ENCODE measurements at regions not wholly inside any gene's neighbourhood (a gene's known extent, or its start where the extent isn't known, plus 50 kb on each side); places are given as distances from the start of the nearest gene placed in this dataset.

DNA sequence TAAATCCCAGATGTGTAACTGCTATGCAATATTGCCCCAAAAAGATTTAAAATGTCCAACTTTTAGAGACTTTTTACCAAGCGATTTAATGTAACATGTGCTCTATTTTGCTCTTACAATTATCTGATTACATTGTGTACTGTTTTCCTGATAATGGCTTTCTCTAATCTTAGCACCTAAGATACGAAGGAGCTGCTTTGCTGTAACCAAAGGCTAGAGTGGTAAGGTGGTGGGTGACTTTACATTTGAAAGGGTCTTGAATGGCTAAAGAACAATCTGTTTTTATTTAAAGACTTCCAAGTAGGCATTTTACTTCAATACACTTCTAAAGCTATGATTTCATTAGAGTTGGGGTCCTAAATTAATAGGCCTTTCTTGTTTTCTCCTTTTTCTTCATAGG is 1201.6 kb upstream of the MAP3K7 start:
- DNase-seq (no peak), ATAC-seq (no peak)

GRCh38 chr6:91786474-91787184 is 1199.8 kb upstream of the MAP3K7 start:
- no peak for DNase-seq
- no peak for ATAC-seq

DNA sequence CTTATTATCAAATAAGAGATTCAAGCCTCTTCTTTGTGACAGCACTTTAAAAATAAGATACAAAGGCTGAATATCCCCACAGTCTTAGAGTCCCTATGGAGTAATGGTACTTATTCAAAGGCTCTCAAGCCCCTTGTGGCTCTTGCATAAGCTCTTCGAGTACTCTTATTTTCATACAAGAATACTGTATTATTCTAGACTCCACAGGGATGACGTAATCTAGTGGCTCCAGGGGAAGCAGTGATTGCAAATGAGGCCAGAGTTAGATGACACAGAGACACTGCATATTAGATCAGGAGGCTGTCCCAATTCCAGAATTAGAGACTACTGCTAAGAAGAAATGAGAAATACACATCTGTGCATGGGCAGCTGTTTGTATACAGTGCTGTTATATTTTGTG is 1195.9 kb upstream of the MAP3K7 start:
- no peak for DNase-seq

GRCh38 chr6:91781946-91782345 is 1195.1 kb upstream of the MAP3K7 start:
- no peak for ATAC-seq
- DNase-seq = no peak

More for the DNA sequence above, 1195.9 kb upstream of the MAP3K7 start:
- no peak for ATAC-seq

- ATAC-seq (no peak), DNase-seq (no peak)
Observed at GRCh38 chr6:91780270-91780669, 1193.4 kb upstream of the MAP3K7 start.

- ATAC-seq (no peak), DNase-seq (no peak)
Observed at GRCh38 chr6:91761621-91762020, 1174.7 kb upstream of the MAP3K7 start.

DNA sequence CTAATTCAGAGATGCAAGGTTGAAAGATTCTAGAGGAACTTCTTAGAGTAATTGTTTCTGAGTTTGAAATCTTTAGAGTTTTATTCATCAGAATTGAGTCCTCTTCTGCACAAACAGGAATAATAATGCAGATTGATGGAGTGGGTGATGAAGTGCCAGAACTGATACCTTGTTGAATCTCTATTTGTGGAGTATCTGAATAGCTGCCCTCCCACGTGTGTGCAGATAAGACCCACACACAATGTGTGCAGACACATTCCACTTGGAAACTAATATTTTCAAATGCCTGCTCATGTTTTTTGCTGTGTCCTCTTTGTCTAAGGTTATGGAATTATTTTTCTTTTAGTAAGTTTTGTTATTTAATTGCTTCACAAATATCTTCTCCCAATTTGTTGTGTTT is 1167.8 kb upstream of the MAP3K7 start:
- no peak for DNase-seq
- ATAC-seq = no peak

DNA sequence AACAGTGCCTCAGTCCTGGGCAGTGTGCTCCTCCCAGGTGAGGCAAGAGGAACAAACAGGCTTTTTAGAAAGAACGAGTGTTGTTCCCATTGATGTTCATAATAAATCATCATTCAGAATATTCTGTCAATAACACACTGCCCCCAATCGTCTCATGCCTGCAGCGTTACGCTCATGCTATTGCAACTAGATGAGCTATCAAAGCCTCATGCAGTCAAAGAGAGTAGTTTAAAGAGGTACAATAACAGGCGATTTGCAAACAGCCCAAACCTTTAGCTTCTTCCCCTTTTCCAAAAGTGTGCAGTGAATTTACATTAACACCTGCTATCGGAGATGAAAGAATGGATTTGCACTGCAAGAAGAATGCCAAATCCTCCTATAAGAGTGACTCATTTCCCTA is 1164.7 kb upstream of the MAP3K7 start:
- no peak for DNase-seq

GRCh38 chr6:91744566-91744965 is 1157.7 kb upstream of the MAP3K7 start:
- DNase-seq (no peak), ATAC-seq (no peak)

More for the DNA sequence above, 1164.7 kb upstream of the MAP3K7 start:
- ATAC-seq = no peak

DNA sequence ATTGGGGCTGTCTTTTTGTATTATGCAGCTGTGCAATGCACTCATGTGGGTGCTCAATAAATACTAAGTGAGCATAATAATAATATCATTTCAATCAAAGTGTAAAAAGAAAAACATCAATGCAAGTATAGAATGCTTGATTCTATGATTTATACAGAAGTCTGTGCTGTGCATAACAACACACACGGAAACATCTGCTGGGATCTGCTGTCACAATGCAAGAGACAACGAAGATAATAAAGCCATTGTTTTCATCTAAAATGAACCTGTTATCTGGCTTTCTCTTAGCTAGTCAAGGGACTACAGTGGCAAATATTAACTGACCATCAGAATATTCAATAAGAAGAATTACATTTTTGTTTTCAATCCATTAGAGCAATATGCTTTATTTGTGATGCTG is 1156.9 kb upstream of the MAP3K7 start:
- no peak for ATAC-seq
- no peak for DNase-seq

DNA sequence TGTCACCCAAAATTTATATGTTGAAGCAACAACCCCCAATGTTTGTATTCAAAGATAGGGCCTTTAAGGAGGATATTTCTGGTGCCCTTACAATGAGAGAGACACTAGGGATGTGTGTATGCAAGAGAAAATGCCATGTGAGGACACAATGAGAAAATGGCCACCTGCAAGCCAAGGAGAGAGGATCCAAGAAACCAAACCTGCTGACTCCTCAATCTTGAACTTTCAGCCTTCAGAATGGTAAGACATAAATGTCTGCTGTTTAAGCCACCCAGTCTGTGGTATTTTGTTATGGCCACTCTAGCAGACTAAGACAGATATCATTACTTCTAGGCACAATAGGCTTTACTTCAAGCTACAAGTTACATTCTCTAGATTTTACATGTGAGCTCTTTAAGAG is 1145.1 kb upstream of the MAP3K7 start:
- ATAC-seq = no peak

GRCh38 chr6:91730710-91731109 is 1143.8 kb upstream of the MAP3K7 start:
- DNase-seq = no peak
- ATAC-seq = no peak

More for the DNA sequence above, 1145.1 kb upstream of the MAP3K7 start:
- no peak for DNase-seq

DNA sequence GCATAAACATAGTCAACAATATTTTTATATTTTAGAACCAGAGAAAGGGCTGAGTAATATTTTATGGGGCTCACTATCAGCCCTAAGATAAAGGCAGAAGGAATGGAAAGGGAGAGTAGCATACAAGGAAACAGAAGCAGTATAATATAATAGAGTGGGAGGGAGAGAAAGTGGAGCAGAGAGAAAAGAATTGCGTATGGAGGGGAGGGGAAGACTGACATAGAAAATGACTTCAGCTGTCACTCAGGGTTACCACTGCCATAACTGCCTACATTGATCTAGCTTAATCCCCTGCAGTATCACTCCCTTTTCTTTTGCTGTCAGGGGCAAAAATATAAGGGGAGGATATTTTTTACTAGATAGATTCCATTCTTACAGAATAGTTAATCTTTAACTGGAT is 1133.5 kb upstream of the MAP3K7 start:
- ATAC-seq = no peak
- no peak for DNase-seq

GRCh38 chr6:91719414-91719813 is 1132.5 kb upstream of the MAP3K7 start:
- DNase-seq (no peak), ATAC-seq (no peak)

DNA sequence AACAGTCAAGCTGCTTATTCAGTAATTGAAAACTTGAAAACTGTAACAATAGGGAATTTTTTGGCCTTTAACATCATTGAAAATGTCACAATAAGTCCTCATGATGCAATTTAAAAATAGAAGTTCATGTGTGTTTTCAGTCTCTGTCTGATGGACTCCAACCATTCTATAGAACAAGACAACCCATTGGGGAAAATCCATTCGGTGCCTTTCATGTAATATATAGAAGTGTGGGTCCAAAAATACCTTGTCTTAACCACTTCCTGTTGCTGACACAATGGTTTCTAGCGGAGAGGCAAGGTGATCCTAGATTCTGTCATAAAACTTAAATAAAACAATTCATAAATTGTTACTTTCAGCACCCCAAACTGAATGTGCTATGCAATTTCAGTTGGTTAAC is 1131.3 kb upstream of the MAP3K7 start:
- no peak for ATAC-seq
- DNase-seq = no peak

- ATAC-seq (no peak), DNase-seq (no peak)
Observed at GRCh38 chr6:91717094-91717493, 1130.2 kb upstream of the MAP3K7 start.

- no peak for ATAC-seq
Observed at GRCh38 chr6:91716361-91716760, 1129.5 kb upstream of the MAP3K7 start.

DNA sequence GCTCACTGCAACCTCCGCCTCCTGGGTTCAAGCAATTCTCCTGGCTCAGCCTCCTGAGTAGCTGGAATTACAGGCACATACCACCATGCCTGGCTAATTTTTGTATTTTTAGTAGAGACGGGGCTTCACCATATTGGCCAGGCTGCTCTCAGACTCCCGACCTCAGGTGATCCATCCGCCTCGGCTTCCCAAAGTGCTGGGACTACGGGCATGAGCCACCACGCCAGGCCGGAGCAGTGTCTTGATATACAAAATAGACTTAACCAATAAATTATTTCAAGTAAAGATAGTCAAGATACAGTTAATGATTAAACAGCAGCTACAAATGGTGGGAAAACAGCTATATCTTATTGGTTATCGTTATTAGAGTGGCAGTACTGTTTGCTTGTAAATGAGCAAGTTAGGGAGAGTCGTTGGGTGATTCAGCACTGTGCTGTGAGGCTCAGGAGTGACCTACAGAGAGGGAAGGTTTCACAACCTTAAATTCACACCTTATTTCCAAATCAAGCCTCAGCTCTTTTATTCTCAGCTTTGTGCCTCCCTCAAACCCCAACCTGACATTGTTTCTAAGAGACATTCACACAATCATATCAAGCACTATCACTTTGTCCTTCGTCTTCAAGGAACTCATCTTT is 1128.4 kb upstream of the MAP3K7 start:
- no peak for DNase-seq

More at GRCh38 chr6:91716361-91716760, 1129.5 kb upstream of the MAP3K7 start:
- DNase-seq = no peak

DNA sequence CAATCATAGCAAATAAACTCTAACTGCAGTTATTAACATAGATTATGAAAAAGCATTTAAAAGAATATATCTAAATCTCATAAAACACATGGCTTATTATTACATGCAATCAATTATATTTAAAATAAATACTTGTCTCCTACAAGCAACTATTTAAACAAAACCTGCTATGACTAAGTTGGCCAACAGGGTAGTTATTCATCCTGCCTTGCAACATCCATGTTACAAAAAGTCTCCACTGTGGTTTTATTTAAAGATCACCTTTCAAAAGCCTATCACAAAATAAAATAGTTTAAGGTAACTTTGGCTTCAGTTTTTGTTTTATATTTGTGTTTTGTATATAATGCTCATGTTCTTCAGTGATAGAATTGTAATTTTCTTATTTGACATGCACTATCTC is 1127.0 kb upstream of the MAP3K7 start:
- DNase-seq (no peak), ATAC-seq (no peak)

More for the DNA sequence above, 1128.4 kb upstream of the MAP3K7 start:
- ATAC-seq = no peak

- DNase-seq (no peak), ATAC-seq (no peak)
Observed at GRCh38 chr6:91711518-91711917, 1124.6 kb upstream of the MAP3K7 start.

- ATAC-seq = no peak
- no peak for DNase-seq
Observed at GRCh38 chr6:91710342-91710741, 1123.5 kb upstream of the MAP3K7 start.

DNA sequence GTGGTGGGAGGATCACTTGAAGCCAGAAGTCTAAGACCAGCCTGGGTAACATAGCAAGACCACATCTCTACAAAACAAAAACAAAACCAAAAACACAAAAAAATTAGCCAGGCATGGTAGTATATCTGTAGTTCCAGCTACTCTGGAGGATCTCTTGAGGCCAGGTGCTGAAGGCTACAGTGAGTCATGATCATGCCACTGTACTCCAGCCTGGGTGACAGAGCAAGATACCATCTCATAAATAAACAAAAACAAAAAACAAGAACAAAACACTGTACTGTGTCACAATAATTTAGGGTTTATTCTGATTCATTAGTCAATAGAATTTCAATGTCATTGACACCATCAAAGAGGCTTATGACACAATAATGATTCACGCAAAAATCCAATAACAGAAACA is 1121.7 kb upstream of the MAP3K7 start:
- no peak for ATAC-seq
- no peak for DNase-seq

DNA sequence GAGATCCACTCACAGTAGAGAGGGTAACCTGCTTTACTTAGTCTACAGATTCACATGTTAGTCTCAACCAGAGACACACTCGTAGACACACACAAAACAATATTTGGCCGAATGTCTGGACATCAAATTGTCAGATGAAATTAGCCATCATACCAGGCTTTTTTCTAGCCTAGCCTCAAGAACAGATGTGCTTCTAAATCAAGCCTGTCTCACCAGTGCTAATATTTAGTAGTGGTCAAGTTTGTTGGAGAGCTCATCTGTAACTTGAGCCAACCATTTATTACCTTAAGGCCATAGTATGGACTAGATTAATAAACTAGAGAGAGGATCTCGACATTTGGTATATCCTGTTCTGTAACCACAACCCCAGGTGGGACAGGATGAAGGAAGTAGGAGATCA is 1118.8 kb upstream of the MAP3K7 start:
- DNase-seq = no peak
- no peak for ATAC-seq

GRCh38 chr6:91704531-91704930 is 1117.7 kb upstream of the MAP3K7 start:
- no peak for ATAC-seq

More at GRCh38 chr6:91704531-91704930, 1117.7 kb upstream of the MAP3K7 start:
- DNase-seq = no peak

All from stimulated activated naive CD8-positive, alpha-beta T cell treated with anti-CD3 and anti-CD28 coated beads, Interleukin-15, Interleukin-2, amounts not matched to agents 100 U/mL and 50 U/mL, for 24 hours (primary cell).